H1 (cell line): ENCODE measurements at regions not wholly inside any gene's neighbourhood (a gene's known extent, or its start where the extent isn't known, plus 50 kb on each side); places are given as distances from the start of the nearest gene placed in this dataset.

Experiments
- CTCF ChIA-PET: fragments of 300-600 bp; sonication (Branson Sonifier 250); formaldehyde crosslinking; loops from one replicate; lab custom pipeline; 2021; ENCODE audit not compliant: partially characterized antibody; lab: Charles Lee
- POLR2A ChIA-PET: fragments of 300-600 bp; sonication (Branson Sonifier 250); formaldehyde crosslinking; loops from one replicate; lab custom pipeline; 2021; ENCODE audit warnings: inconsistent platforms; ENCODE audit not compliant: partially characterized antibody; lab: Charles Lee
- DNase-seq, 2 experiments: peaks; one replicate each; pipeline versions ENCODE4 v3.0.0 to v3.0.0-alpha.2; 2010 to 2022; ENCODE audit warnings: low spot score in 2 of 2, low read depth in 1 of 2, mixed read lengths in 1 of 2
- FAIRE-seq: peaks from 2 replicates; lab custom pipeline; 2011; peaks lifted over from hg19 to GRCh38; lab: Jason Lieb, UNC
- H2AFZ ChIP-seq: 2 replicates; pipeline ENCODE4 v1.8.1; 2012; ENCODE audit warnings: low read length, inconsistent platforms
- H2AK5ac ChIP-seq: 2 replicates; pipeline ENCODE4 v1.6.1; 2013; ENCODE audit warnings: low read depth, low read length
- H2BK120ac ChIP-seq: replicated peaks from 2 replicates; pipeline ENCODE3; 2013; ENCODE audit warnings: low read depth, low read length, inconsistent platforms
- H2BK12ac ChIP-seq: 2 replicates; pipeline ENCODE4 v1.6.1; 2013; ENCODE audit warnings: low read depth, low read length
- H2BK15ac ChIP-seq: 2 replicates; pipeline ENCODE4 v1.6.1; 2013; ENCODE audit warnings: low read length
- H2BK20ac ChIP-seq: 2 replicates; pipeline ENCODE4 v1.6.1; 2013; ENCODE audit warnings: low read length
- H2BK5ac ChIP-seq: 2 replicates; pipeline ENCODE4 v1.6.1; 2013; ENCODE audit warnings: low read depth, low read length
- H3K14ac ChIP-seq: 2 replicates; pipeline ENCODE4 v1.6.1; 2013; ENCODE audit warnings: inconsistent platforms; ENCODE audit not compliant: insufficient read length
- H3K18ac ChIP-seq: 2 replicates; pipeline ENCODE4 v1.6.1; 2013; ENCODE audit warnings: low read length; ENCODE audit errors: extremely low read depth
- H3K23ac ChIP-seq: 2 replicates; pipeline ENCODE4 v1.6.1; 2013; ENCODE audit warnings: inconsistent platforms; ENCODE audit not compliant: insufficient read length
- H3K23me2 ChIP-seq: 2 replicates; pipeline ENCODE4 v1.6.1; 2013; ENCODE audit warnings: low read depth, low read length
- H3K27ac ChIP-seq: 2 replicates; pipeline ENCODE4 v1.6.1; 2011; ENCODE audit warnings: low read depth, low read length, inconsistent platforms
- H3K27me3 ChIP-seq, 4 experiments: replicated peaks in 1 of 4; 1 replicate in 1 of 4; 2 replicates in 3 of 4; pipeline versions ENCODE4 v1.6.1 to v1.8.1; 2011 to 2013; ENCODE audit warnings: low read length in 3 of 4, mild to moderate bottlenecking in 3 of 4, inconsistent platforms in 2 of 4, mixed read lengths in 2 of 4, moderate library complexity in 1 of 4; ENCODE audit not compliant: control insufficient read depth in 3 of 4, insufficient read depth in 3 of 4; ENCODE audit errors: extremely low read depth in 1 of 4
- H3K36me3 ChIP-seq, 4 experiments: 2 replicates each; pipeline versions ENCODE4 v1.6.1 to v1.8.1; 2011 to 2013; ENCODE audit warnings: mild to moderate bottlenecking in 4 of 4, low read length in 3 of 4, moderate library complexity in 2 of 4, control low read depth in 1 of 4, inconsistent platforms in 1 of 4; ENCODE audit not compliant: insufficient read depth in 4 of 4, control insufficient read depth in 2 of 4
- H3K4ac ChIP-seq: replicated peaks from 2 replicates; pipeline ENCODE3; 2013; ENCODE audit warnings: low read length, low read depth, mixed read lengths, inconsistent platforms; ENCODE audit not compliant: insufficient read length
- H3K4me1 ChIP-seq, 4 experiments: replicated peaks in 1 of 4; 1 replicate in 1 of 4; 2 replicates in 3 of 4; pipeline versions ENCODE4 v1.6.1 to v1.8.1; 2011 to 2013; ENCODE audit warnings: low read length in 3 of 4, inconsistent platforms in 2 of 4, mixed read lengths in 1 of 4; ENCODE audit not compliant: insufficient read depth in 4 of 4, control insufficient read depth in 3 of 4
- H3K4me2 ChIP-seq, 2 experiments: 2 replicates each; pipeline versions ENCODE4 v1.6.1 to v1.8.1; 2011 to 2013; ENCODE audit warnings: low read depth in 2 of 2, low read length in 2 of 2, control low read depth in 1 of 2, inconsistent platforms in 1 of 2, mild to moderate bottlenecking in 1 of 2; ENCODE audit not compliant: insufficient read depth in 1 of 2
- H3K4me3 ChIP-seq, 4 experiments: fragments of 200-600, 300-600 bp in 1 of 4; sonication (generic), shearing (Covaris generic), sonication (Bioruptor Twin) in 1 of 4; 2 replicates each; pipeline versions ENCODE4 v1.5.1 to v1.8.1; 2011 to 2016; ENCODE audit warnings: low read length in 4 of 4, low read depth in 3 of 4, control low read depth in 2 of 4, inconsistent platforms in 2 of 4, mild to moderate bottlenecking in 2 of 4, mixed read lengths in 1 of 4, moderate library complexity in 1 of 4; ENCODE audit not compliant: insufficient read depth in 2 of 4; ENCODE audit errors: extremely low read depth in 1 of 4
- H3K56ac ChIP-seq: replicated peaks from 2 replicates; pipeline ENCODE3; 2013; ENCODE audit warnings: low read depth, mild to moderate bottlenecking, mixed read lengths, low read length, inconsistent platforms; ENCODE audit not compliant: insufficient read length
- H3K79me1 ChIP-seq: 2 replicates; pipeline ENCODE4 v1.6.1; 2013; ENCODE audit warnings: low read depth, low read length, control low read depth
- H3K79me2 ChIP-seq, 2 experiments: 2 replicates each; pipeline versions ENCODE4 v1.6.1 to v1.8.1; 2012 to 2013; ENCODE audit warnings: low read length in 2 of 2, mild to moderate bottlenecking in 2 of 2, inconsistent platforms in 1 of 2; ENCODE audit not compliant: insufficient read depth in 2 of 2, control insufficient read depth in 1 of 2
- H3K9ac ChIP-seq, 4 experiments: replicated peaks in 1 of 4; 1 replicate in 1 of 4; 2 replicates in 3 of 4; pipeline versions ENCODE4 v1.6.1 to v1.8.1; 2011 to 2013; ENCODE audit warnings: low read depth in 3 of 4, low read length in 3 of 4, control low read depth in 2 of 4, mild to moderate bottlenecking in 2 of 4, moderate library complexity in 2 of 4, inconsistent platforms in 1 of 4; ENCODE audit errors: extremely low read depth in 1 of 4
- H3K9me3 ChIP-seq, 2 experiments: 2 replicates each; pipeline versions ENCODE4 v1.6.1 to v1.8.1; 2012 to 2013; ENCODE audit warnings: mild to moderate bottlenecking in 2 of 2, moderate library complexity in 2 of 2, control low read depth in 1 of 2, inconsistent platforms in 1 of 2, low read depth in 1 of 2, low read length in 1 of 2, mixed read lengths in 1 of 2; ENCODE audit not compliant: insufficient read depth in 2 of 2
- H4K20me1 ChIP-seq, 2 experiments: replicated peaks in 1 of 2; 2 replicates each; pipeline versions ENCODE3 to v1.8.1; 2011 to 2013; ENCODE audit warnings: inconsistent platforms in 2 of 2, low read length in 2 of 2, mild to moderate bottlenecking in 1 of 2; ENCODE audit not compliant: insufficient read depth in 2 of 2, control insufficient read depth in 1 of 2
- H4K5ac ChIP-seq: 2 replicates; pipeline ENCODE4 v1.6.1; 2013; ENCODE audit warnings: low read length, low read depth, mixed read lengths, inconsistent platforms; ENCODE audit not compliant: insufficient read length
- H4K8ac ChIP-seq: 2 replicates; pipeline ENCODE4 v1.8.0; 2013; ENCODE audit warnings: mild to moderate bottlenecking, moderate library complexity, low read length, inconsistent platforms; ENCODE audit not compliant: insufficient read depth; ENCODE audit errors: extremely low read depth
- H4K91ac ChIP-seq: replicated peaks from 2 replicates; pipeline ENCODE3; 2013; ENCODE audit warnings: low read length, mixed read lengths, inconsistent platforms; ENCODE audit not compliant: insufficient read length
- CREB1 ChIP-seq: IDR thresholded peaks from 2 replicates; pipeline ENCODE4 v1.6.1; 2012; ENCODE audit warnings: inconsistent platforms
- FOSL1 ChIP-seq: IDR thresholded peaks from 2 replicates; pipeline ENCODE4 v1.6.1; 2011; ENCODE audit warnings: mild to moderate bottlenecking, low read depth, low read length, moderate library complexity; ENCODE audit not compliant: insufficient read depth
- POLR2AphosphoS5 ChIP-seq: IDR thresholded peaks from 2 replicates; pipeline ENCODE4 v1.6.1; 2011; ENCODE audit warnings: low read depth, low read length
- WGBS, 2 experiments: shearing (Covaris generic) in 1 of 2; methylation state at CpG; one replicate each; pipeline versions ENCODE4 v1.1.6 to v1.1.7; 2013 to 2015; ENCODE audit warnings: low lambda C conversion rate in 2 of 2, mixed read lengths in 2 of 2, inconsistent platforms in 1 of 2, low coverage in 1 of 2, missing lambda C conversion rate in 1 of 2; ENCODE audit not compliant: insufficient replicate concordance in 2 of 2, insufficient coverage in 1 of 2, insufficient read length in 1 of 2; ENCODE audit errors: extremely low coverage in 1 of 2, missing lambda C conversion rate in 1 of 2; 5-methylcytosine and 5-hydroxymethylcytosine counted together

DNA sequence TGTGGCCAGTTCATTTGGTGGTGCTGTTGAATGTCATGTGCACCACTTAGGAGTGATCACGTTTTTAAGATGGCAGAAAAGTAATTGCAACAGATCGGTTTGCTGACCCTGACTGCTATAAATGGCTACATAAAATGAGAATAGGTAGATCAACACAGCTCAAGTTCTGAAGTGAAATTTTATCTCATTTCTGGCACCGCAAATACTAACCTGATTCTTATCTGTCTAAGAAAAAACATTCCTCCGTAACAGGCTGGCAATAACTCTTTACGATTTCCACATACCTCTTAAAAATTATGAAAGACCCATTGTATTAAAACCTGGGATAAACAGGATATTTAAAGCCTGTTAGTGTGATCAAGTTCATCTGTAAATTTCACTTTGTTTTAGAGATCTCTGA is 387.5 kb downstream of the PDGFC start (continued):
- no peak for TF ChIP-seq POLR2AphosphoS5
- no peak for TF ChIP-seq CREB1

DNA sequence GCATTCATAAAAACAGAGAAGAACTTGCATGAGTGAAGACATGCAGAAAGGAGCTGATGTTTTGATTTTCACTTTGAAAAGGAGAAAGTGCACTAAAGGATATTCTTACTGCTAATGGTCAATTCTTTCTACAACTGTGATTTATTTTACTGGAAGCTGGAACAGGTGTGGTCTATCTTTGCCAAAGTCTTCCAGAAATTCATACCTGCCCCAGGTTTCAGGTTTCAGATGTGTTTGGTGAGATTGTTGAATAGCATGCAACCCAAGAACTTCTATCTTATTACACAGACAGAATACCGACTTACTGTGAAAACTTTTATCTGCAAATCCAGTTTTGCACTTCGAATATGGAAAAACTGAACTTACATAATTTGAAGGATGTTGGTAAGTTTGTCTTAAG is 388.3 kb downstream of the PDGFC start:
- WGBS, 2 experiments: 94% methylated on average over 2 of the region's 2 CpGs; no CpG with 5 or more reads in 1 of the 2 experiments
- Histone ChIP-seq H3K27ac (no peak overlapping the region), H4K91ac (no peak overlapping the region), H3K18ac (no peak overlapping the region), H2BK120ac (no peak overlapping the region), H2BK12ac (no peak overlapping the region), H3K9ac (no peak overlapping the region), H3K27me3 (no peaks in the 10 kb centered on the region), H3K9me3 (no peaks in the 10 kb centered on the region), H2AK5ac (no peak overlapping the region), H2AFZ (no peak overlapping the region), H4K8ac (no peak overlapping the region), H3K4me1 (no peaks in the 10 kb centered on the region), H3K23ac (no peak overlapping the region), H3K36me3 (no peaks in the 10 kb centered on the region), H3K23me2 (no peaks in the 10 kb centered on the region), H4K20me1 (no peaks in the 10 kb centered on the region), H2BK15ac (no peak overlapping the region), H2BK5ac (no peak overlapping the region), H3K79me1 (no peaks in the 10 kb centered on the region), H3K4me3 (no peak overlapping the region), H3K56ac (no peak overlapping the region), H3K4ac (no peak overlapping the region), H3K14ac (no peak overlapping the region), H4K5ac (no peak overlapping the region), H3K4me2 (no peak overlapping the region), H2BK20ac (no peak overlapping the region), H3K79me2 (no peaks in the 10 kb centered on the region)
- POLR2A ChIA-PET: no interaction called here
- no peak for DNase-seq
- CTCF ChIA-PET: no interaction called here
- FAIRE-seq: no peak
- no peak for TF ChIP-seq FOSL1
